GM12878 (cell line): ENCODE measurements at regions not wholly inside any gene's neighbourhood (a gene's known extent, or its start where the extent isn't known, plus 50 kb on each side); places are given as distances from the start of the nearest gene placed in this dataset.

Experiments
- ATAC-seq: fragments of 200-7000 bp; cut with Tn5 transposase; 3 replicates; pipeline ENCODE4 v1.9.1; 2020; ENCODE audit warnings: mild to moderate bottlenecking, moderate library complexity
- BruUV-seq: library from RNA; stranded (reverse); fragments of 400-500 nt; replicated peaks from 2 replicates; lab custom pipeline; 2021; lab: Mats Ljungman, UMichigan
- CTCF ChIA-PET: fragments of 300-600 bp; sonication (Branson Sonifier 250); formaldehyde crosslinking; extraction: SDS; loops from one replicate; lab custom pipeline; 2021; ENCODE audit warnings: inconsistent platforms; lab: Yijun Ruan, JAX
- POLR2A ChIA-PET: fragments of 350-600 bp; formaldehyde crosslinking; extraction: SDS; loops from one replicate; lab custom pipeline; 2021; ENCODE audit warnings: inconsistent platforms; lab: Charles Lee
- RAD21 ChIA-PET: fragments of 300-600 bp; sonication (Branson Sonifier 250); formaldehyde crosslinking; loops from one replicate; lab custom pipeline; 2023; ENCODE audit warnings: antibody characterized with exemption; ENCODE audit not compliant: unreplicated experiment; lab: Charles Lee
- SMC1A ChIA-PET: fragments of 300-600 bp; sonication (Branson Sonifier 250); formaldehyde crosslinking; loops from one replicate; lab custom pipeline; 2023; ENCODE audit not compliant: unreplicated experiment, uncharacterized antibody; lab: Charles Lee
- DNase-seq: peaks from one replicate; pipeline ENCODE4 v3.0.0-alpha.2; 2011; ENCODE audit warnings: low read depth, low spot score
- FAIRE-seq: peaks from 3 replicates; lab custom pipeline; 2011; peaks lifted over from hg19 to GRCh38; lab: Jason Lieb, UNC
- H2AFZ ChIP-seq: 2 replicates; pipeline ENCODE4 v1.6.0; 2011; ENCODE audit warnings: low read depth, low read length, control low read depth; ENCODE audit not compliant: control insufficient read depth
- H3K27ac ChIP-seq: 2 replicates; pipeline ENCODE4 v1.5.1; 2011; ENCODE audit warnings: control low read depth; ENCODE audit not compliant: control insufficient read depth, insufficient read depth
- H3K27me3 ChIP-seq, 2 experiments: replicated peaks in 1 of 2; 2 replicates each; pipeline versions ENCODE4 v1.6.0 to v1.6.1; 2011; ENCODE audit warnings: low read length in 1 of 2; ENCODE audit not compliant: control insufficient read depth in 2 of 2, insufficient read depth in 2 of 2
- H3K36me3 ChIP-seq, 2 experiments: 2 replicates each; pipeline ENCODE4 v1.5.1; 2011; ENCODE audit warnings: low read length in 1 of 2; ENCODE audit not compliant: control insufficient read depth in 2 of 2, insufficient read depth in 2 of 2
- H3K4me1 ChIP-seq: 2 replicates; pipeline ENCODE4 v1.6.1; 2011; ENCODE audit warnings: mild to moderate bottlenecking, low read length, moderate library complexity, mixed read lengths; ENCODE audit not compliant: control insufficient read depth, insufficient read depth
- H3K4me2 ChIP-seq: 2 replicates; pipeline ENCODE4 v1.6.0; 2011; ENCODE audit warnings: control low read depth; ENCODE audit not compliant: control insufficient read depth, insufficient read depth
- H3K4me3 ChIP-seq: fragments of 200-600 bp; sonication (generic); 2 replicates; pipeline ENCODE4 v1.5.1; 2016
- H3K79me2 ChIP-seq: 2 replicates; pipeline ENCODE4 v1.6.0; 2011; ENCODE audit warnings: low read length; ENCODE audit not compliant: control insufficient read depth, insufficient read depth
- H3K9ac ChIP-seq: 2 replicates; pipeline ENCODE4 v1.8.0; 2011; ENCODE audit warnings: low read length, control low read depth, mixed read lengths; ENCODE audit not compliant: control insufficient read depth, insufficient read depth
- H3K9me3 ChIP-seq: replicated peaks from 3 replicates; pipeline ENCODE4 v1.5.1; 2011; ENCODE audit warnings: mild to moderate bottlenecking, low read length; ENCODE audit not compliant: control insufficient read depth, insufficient read depth
- H4K20me1 ChIP-seq: 2 replicates; pipeline ENCODE4 v1.6.0; 2011; ENCODE audit not compliant: control insufficient read depth, insufficient read depth
- BCL11A ChIP-seq: IDR thresholded peaks from 2 replicates; pipeline ENCODE4 v1.6.1; 2011; ENCODE audit warnings: low read depth, low read length
- CHD2 ChIP-seq: IDR thresholded peaks from 2 replicates; pipeline ENCODE4 v1.6.1; 2011; ENCODE audit warnings: low read depth, low read length, improper control_type of control experiment, borderline replicate concordance
- E2F4 ChIP-seq: IDR thresholded peaks from 2 replicates; pipeline ENCODE4 v1.6.1; 2012; ENCODE audit warnings: low read depth, low read length, improper control_type of control experiment
- PBX3 ChIP-seq: IDR thresholded peaks from 2 replicates; pipeline ENCODE4 v1.6.1; 2011; ENCODE audit warnings: mild to moderate bottlenecking, low read depth, low read length, moderate library complexity; ENCODE audit not compliant: insufficient replicate concordance
- SIN3A ChIP-seq: IDR thresholded peaks from 2 replicates; pipeline ENCODE4 v1.6.1; 2012; ENCODE audit warnings: low read depth, low read length, improper control_type of control experiment
- TCF7 ChIP-seq: IDR thresholded peaks from 2 replicates; pipeline ENCODE4 v1.6.1; 2014; ENCODE audit warnings: antibody characterized with exemption, borderline replicate concordance
- WGBS: methylation state at CpG from one replicate; pipeline ENCODE4 v1.1.6; 2016; ENCODE audit warnings: low lambda C conversion rate; ENCODE audit not compliant: insufficient replicate concordance, insufficient coverage; ENCODE audit errors: missing lambda C conversion rate; 5-methylcytosine and 5-hydroxymethylcytosine counted together
- in situ Hi-C: fragments of 300-500 bp; cut with MboI; formaldehyde crosslinking; loops from 9 replicates; pipeline ENCODE4 v1.14.3; 2018; ENCODE audit warnings: mixed read lengths
- intact Hi-C: fragments of 100-400 bp; cut with micrococcal nuclease; formaldehyde crosslinking; loops from one replicate; pipeline ENCODE4 v1.14.2; 2022; ENCODE audit not compliant: unreplicated experiment

GRCh38 chr5:97488126-97488668, 305.1 kb upstream of the RIOK2 start:
- ChIA-PET CTCF (interaction anchor here (0.8 kb wide), 1 partner anchor 1281 kb away, joined by 3 read pairs; no protein-coding TSS in a partner anchor), SMC1A (interaction anchor here (1.0 to 2.1 kb wide), 3 partner anchors 9 to 46 kb away, joined by 4 to 10 read pairs (median 6); no protein-coding TSS in a partner anchor), RAD21 (no interaction called here), POLR2A (no interaction called here)
- BruUV-seq, result no TSS peak
- no peak overlapping the region for H3K27ac ChIP-seq
- H3K27me3 ChIP-seq, result no peaks in the 10 kb centered on the region
- ATAC-seq, result no peak
- intact Hi-C loops (no loop called here), in situ Hi-C loops (no loop called here)
- no peaks in the 10 kb centered on the region for H3K36me3 ChIP-seq
- H3K79me2 ChIP-seq, result no peaks in the 10 kb centered on the region
- H2AFZ ChIP-seq, result no peak overlapping the region
- H3K4me3 ChIP-seq, result no peak overlapping the region
- H3K9me3 ChIP-seq, result peaks cover 3% of the 10 kb centered on the region; the same call in 2 of the 3 replicates
- no peak for FAIRE-seq
- DNase-seq, result no peak
- no peak overlapping the region for H3K4me2 ChIP-seq
- WGBS, result 39% methylated on average over 7 of the region's 7 CpGs
- TF ChIP-seq E2F4 (no peak), BCL11A (no peak), TCF7 (no peak), CHD2 (no peak), SIN3A (no peak), PBX3 (no peak)
- TF ChIP-seq, all 136 proteins: peak for 0
- no peaks in the 10 kb centered on the region for H4K20me1 ChIP-seq
- no peaks in the 10 kb centered on the region for H3K4me1 ChIP-seq
- no peak overlapping the region for H3K9ac ChIP-seq
